Tibial artery (tissue), 4 donors: ENCODE measurements at regions not wholly inside any gene's neighbourhood (a gene's known extent, or its start where the extent isn't known, plus 50 kb on each side); places are given as distances from the start of the nearest gene placed in this dataset.

Experiments
- DNase-seq, 2 donors: peaks; one replicate each; pipeline ENCODE4 v3.0.0-alpha.2; 2019
- H3K27ac ChIP-seq, 2 donors: fragments of 200-600 bp; sonication (generic) in 1 of 2; 1 replicate in 1 of 2; 2 replicates in 1 of 2; pipeline ENCODE4 v1.5.1; 2018 to 2019; ENCODE audit warnings: mild to moderate bottlenecking in 1 of 2
- H3K27me3 ChIP-seq, 2 donors: fragments of 200-600 bp; sonication (generic) in 1 of 2; one replicate each; pipeline versions ENCODE4 v1.5.1 to v1.6.0; 2016 to 2019
- H3K36me3 ChIP-seq, 3 donors: fragments of 200-600 bp; sonication (generic) in 2 of 3; one replicate each; pipeline ENCODE4 v1.5.1; 2016 to 2019; ENCODE audit warnings: mild to moderate bottlenecking in 2 of 3
- H3K4me1 ChIP-seq, 4 donors: fragments of 200-600 bp; sonication (generic) in 2 of 4; 1 replicate in 3 of 4; 2 replicates in 1 of 4; pipeline ENCODE4 v1.5.1; 2016 to 2019
- H3K4me3 ChIP-seq, 2 donors: fragments of 200-600 bp; sonication (generic) in 1 of 2; 1 replicate in 1 of 2; 2 replicates in 1 of 2; pipeline ENCODE4 v1.5.1; 2018 to 2019; ENCODE audit warnings: mild to moderate bottlenecking in 2 of 2
- H3K9me3 ChIP-seq, 3 donors: fragments of 200-600 bp; sonication (generic) in 1 of 3; one replicate each; pipeline ENCODE4 v1.5.1; 2016 to 2019
- CTCF ChIP-seq, 2 experiments: fragments of 200-600 bp in 1 of 2; fragments of 450-650 bp in 1 of 2; IDR thresholded peaks; one replicate each; pipeline ENCODE4 v1.5.1; 2017 to 2019; ENCODE audit warnings: antibody characterized with exemption in 2 of 2, mild to moderate bottlenecking in 1 of 2, moderate library complexity in 1 of 2
- intact Hi-C: fragments of 100-400 bp; cut with DNase I; formaldehyde crosslinking; loops from one replicate; pipeline ENCODE4 v1.15.0; 2023; ENCODE audit warnings: low total_unique reads

GRCh38 chr21:38683222-38683621, 122.5 kb upstream of the ETS2 start:
- Histone ChIP-seq H3K27ac (no peak overlapping the region), H3K36me3 (no peaks in the 10 kb centered on the region), H3K4me1 (peaks cover 0 to 24% (median 15%) of the 10 kb centered on the region in 4 donors), H3K27me3 (no peaks in the 10 kb centered on the region), H3K9me3 (no peaks in the 10 kb centered on the region), H3K4me3 (no peak overlapping the region)
- intact Hi-C loops, result no loop called here
- no peak for TF ChIP-seq CTCF (IDR thresholded peaks at IDR 0.05)
- no peak for DNase-seq

DNA sequence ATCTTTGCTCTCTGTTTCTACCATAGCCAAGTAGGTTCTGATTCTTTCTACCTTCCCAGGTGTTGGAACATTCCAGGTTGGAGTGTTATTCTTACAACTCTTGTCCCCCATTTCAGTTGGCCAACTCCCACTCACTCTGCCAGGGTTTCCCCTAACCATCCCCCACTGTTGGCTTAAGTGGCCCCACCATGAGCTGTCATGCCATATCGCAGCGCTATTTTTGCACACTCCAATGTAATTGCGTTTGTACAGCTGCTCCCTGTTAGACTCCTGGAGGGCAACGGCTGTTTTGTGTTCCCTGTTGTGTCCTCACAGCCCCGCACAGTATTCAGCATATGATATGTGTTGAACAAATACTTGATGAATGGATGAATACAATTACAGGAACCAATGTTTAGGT, 117.7 kb upstream of the ETS2 start:
- peaks cover 0 to 3% (median 0%) of the 10 kb centered on the region in 3 donors for H3K9me3 ChIP-seq
- DNase-seq, result no peak
- intact Hi-C loops, result no loop called here
- H3K27ac ChIP-seq, result no peak overlapping the region
- no peaks in the 10 kb centered on the region for H3K27me3 ChIP-seq
- TF ChIP-seq CTCF (IDR thresholded peaks at IDR 0.05), result no peak
- peaks cover 0 to 13% (median 3%) of the 10 kb centered on the region in 4 donors for H3K4me1 ChIP-seq
- H3K4me3 ChIP-seq, result no peak overlapping the region
- H3K36me3 ChIP-seq, result no peaks in the 10 kb centered on the region

DNA sequence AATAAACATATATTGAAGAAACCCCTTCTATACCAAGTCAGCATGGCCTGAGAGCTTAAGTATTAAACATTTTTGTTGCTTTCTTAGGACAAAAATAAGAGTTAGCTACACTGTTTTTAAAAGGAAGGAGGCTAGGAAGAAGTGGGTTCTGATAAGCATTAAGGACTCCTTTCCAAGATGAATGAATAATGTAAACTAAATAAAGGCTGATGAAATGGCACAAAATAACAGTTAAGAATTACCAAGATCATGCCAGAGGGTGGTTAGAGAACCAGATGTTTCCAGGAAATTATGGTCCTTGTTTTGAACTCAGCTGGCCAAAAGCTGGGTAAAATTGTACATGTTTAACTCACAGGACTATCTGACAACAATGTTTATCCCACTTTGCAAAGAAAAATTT, 114.1 kb upstream of the ETS2 start:
- intact Hi-C loops, result no loop called here
- DNase-seq, result no peak
- Histone ChIP-seq H3K36me3 (no peaks in the 10 kb centered on the region), H3K27ac (peak overlapping the region; percentile 13 to 37), H3K4me1 (peaks cover 0 to 13% (median 3%) of the 10 kb centered on the region in 4 donors), H3K27me3 (no peaks in the 10 kb centered on the region), H3K9me3 (peaks cover 0 to 3% (median 0%) of the 10 kb centered on the region in 3 donors), H3K4me3 (no peak overlapping the region)
- no peak for TF ChIP-seq CTCF (IDR thresholded peaks at IDR 0.05)

DNA sequence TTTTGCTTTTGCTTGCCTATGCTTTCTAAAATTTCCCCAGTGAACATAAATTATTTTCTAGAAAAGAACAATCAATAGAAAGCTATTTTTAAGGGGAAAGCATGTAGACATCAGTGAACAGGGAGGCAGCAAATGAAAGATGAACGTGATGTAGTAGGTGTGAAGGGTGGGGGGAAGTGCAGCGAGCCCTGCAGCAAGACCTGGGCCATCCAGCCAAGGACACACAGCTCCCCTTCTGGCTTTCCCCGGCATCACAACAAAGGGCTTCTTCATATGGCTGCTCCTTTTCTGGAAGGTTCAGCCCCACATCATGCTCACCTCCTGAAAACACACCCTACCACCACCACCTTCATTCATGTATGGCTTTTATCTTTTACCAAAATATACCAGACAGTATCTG, 109.2 kb upstream of the ETS2 start:
- DNase-seq, result no peak
- no peaks in the 10 kb centered on the region for H3K9me3 ChIP-seq
- no peaks in the 10 kb centered on the region for H3K36me3 ChIP-seq
- peaks cover 0 to 9% (median 3%) of the 10 kb centered on the region in 4 donors for H3K4me1 ChIP-seq
- H3K4me3 ChIP-seq, result no peak overlapping the region
- intact Hi-C loops, result no loop called here
- TF ChIP-seq CTCF (IDR thresholded peaks at IDR 0.05), result no peak
- H3K27ac ChIP-seq, result no peak overlapping the region
- H3K27me3 ChIP-seq, result no peaks in the 10 kb centered on the region

DNA sequence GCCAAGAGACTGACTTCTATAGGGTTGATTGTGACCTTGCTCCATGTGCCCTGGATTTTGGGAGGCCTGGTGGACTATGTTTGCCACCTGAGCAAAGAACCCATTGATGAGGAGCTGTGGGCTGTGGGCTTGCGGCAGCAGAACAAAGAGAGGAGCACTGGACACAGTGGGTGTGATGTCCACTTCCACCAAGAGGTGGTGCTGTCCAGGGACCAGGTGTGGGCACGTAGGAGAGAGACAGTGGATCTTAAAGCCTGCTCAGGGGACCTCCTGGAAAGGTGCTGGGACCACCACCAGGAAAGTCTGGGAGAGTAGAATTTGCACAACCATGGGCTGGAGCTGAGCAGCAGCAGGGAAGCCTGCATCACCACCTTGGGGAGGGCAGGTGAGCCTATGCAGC, 106.7 kb upstream of the ETS2 start:
- no peak overlapping the region for H3K4me3 ChIP-seq
- H3K27me3 ChIP-seq, result no peaks in the 10 kb centered on the region
- DNase-seq, result no peak
- no peak overlapping the region for H3K27ac ChIP-seq
- intact Hi-C loops, result no loop called here
- H3K4me1 ChIP-seq, result no peaks in the 10 kb centered on the region
- H3K9me3 ChIP-seq, result no peaks in the 10 kb centered on the region
- no peaks in the 10 kb centered on the region for H3K36me3 ChIP-seq
- no peak for TF ChIP-seq CTCF (IDR thresholded peaks at IDR 0.05)

- DNase-seq, result no peak
- no peaks in the 10 kb centered on the region for H3K9me3 ChIP-seq
- no peak overlapping the region for H3K27ac ChIP-seq
- H3K4me3 ChIP-seq, result peak overlapping the region in 1 of 2 donors; percentile 10
- intact Hi-C loops, result no loop called here
- H3K36me3 ChIP-seq, result no peaks in the 10 kb centered on the region
- no peaks in the 10 kb centered on the region for H3K27me3 ChIP-seq
- no peak for TF ChIP-seq CTCF (IDR thresholded peaks at IDR 0.05)
- no peaks in the 10 kb centered on the region for H3K4me1 ChIP-seq
Observed at GRCh38 chr21:38702196-38702595, 103.5 kb upstream of the ETS2 start.
